Activated CD4-positive, alpha-beta T cell treated with anti-CD3 and anti-CD28 coated beads for 36 hours (primary cell): ENCODE measurements at regions not wholly inside any gene's neighbourhood (a gene's known extent, or its start where the extent isn't known, plus 50 kb on each side); places are given as distances from the start of the nearest gene placed in this dataset.
"Not testable (repeated sequence)": the region's sequence is repeated elsewhere in the genome, so short reads cannot be mapped to it uniquely, and the experiment has no call there.

Source experiments
- ATAC-seq: fragments of 200-7000 bp; cut with Tn5 transposase; one replicate; pipeline ENCODE4 v1.10.0; 2021; ENCODE audit warnings: mild to moderate bottlenecking, moderate library complexity
- CTCF ChIA-PET: fragments of 350-600 bp; sonication (Branson Sonifier 250); formaldehyde crosslinking; loops from one replicate; lab custom pipeline; 2021; ENCODE audit warnings: antibody characterized with exemption; lab: Charles Lee
- POLR2A ChIA-PET: fragments of 350-600 bp; sonication (Branson Sonifier 250); formaldehyde crosslinking; loops from one replicate; lab custom pipeline; 2021; ENCODE audit warnings: antibody characterized with exemption, inconsistent platforms; lab: Charles Lee
- DNase-seq: peaks from one replicate; pipeline ENCODE4 v3.0.0-alpha.2; 2020
- H3K27ac Mint-ChIP-seq: one replicate; pipeline ENCODE4 v1.8.0; 2021; ENCODE audit warnings: mixed read lengths
- H3K27me3 Mint-ChIP-seq: one replicate; pipeline ENCODE4 v1.8.0; 2021; ENCODE audit warnings: mixed read lengths
- H3K36me3 Mint-ChIP-seq: one replicate; pipeline ENCODE4 v1.8.0; 2021; ENCODE audit warnings: low read depth, mixed read lengths
- H3K4me1 Mint-ChIP-seq: one replicate; pipeline ENCODE4 v1.8.0; 2021; ENCODE audit warnings: mixed read lengths
- H3K4me3 Mint-ChIP-seq: one replicate; pipeline ENCODE4 v1.8.0; 2021; ENCODE audit warnings: mild to moderate bottlenecking, moderate library complexity, mixed read lengths
- H3K9me3 Mint-ChIP-seq: one replicate; pipeline ENCODE4 v1.8.0; 2021; ENCODE audit warnings: low read depth, mixed read lengths
- intact Hi-C, 2 experiments: fragments of 100-400 bp; cut with DNase I in 1 of 2; cut with micrococcal nuclease in 1 of 2; formaldehyde crosslinking; loops; one replicate each; pipeline versions ENCODE4 v1.14.2 to v1.15.1; 2022 to 2024; cut with DNase I, micrococcal nuclease

DNA sequence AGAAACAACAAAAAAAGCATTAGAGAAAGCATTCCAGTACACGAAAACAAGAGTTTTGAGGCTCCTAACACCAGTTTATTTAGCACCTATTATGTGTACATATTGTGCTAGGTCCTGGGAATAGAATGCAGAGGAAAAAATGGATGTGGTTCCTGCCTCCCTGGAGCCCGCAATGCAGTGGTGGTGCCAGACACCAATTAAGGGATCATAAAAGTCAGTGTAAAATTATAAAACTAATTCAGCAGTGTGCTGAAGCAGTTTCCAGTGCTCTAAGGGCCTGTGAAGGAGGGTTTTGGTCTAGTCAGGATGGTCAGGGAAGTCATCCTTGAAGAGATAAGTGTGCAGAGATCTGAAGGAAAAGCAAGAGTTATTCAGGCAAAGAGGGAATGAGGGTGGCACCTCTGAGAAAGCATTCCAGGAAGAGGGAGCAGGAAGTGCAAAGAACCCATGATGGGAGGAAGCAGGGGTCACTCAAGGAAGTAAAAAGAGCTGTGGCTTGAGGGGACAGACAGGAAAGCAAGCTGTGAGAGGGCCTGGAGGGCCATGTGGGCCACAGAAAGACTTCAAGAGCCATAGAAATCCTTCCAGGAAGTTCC lies 65.2 kb upstream of the IFNLR1 start:
- Mint-ChIP-seq H3K4me1 (no peaks in the 10 kb centered on the region), H3K27me3 (no peaks in the 10 kb centered on the region), H3K4me3 (no peak overlapping the region), H3K36me3 (no peaks in the 10 kb centered on the region), H3K27ac (no peak overlapping the region), H3K9me3 (no peaks in the 10 kb centered on the region)
- intact Hi-C loops, result no loop called here
- ChIA-PET POLR2A (no interaction called here), CTCF (interaction anchor here (1.0 to 1.2 kb wide), 2 partner anchors 10 to 139 kb away, joined by 3 read pairs; no protein-coding TSS in a partner anchor)
- ATAC-seq (no peak), DNase-seq (no peak)

DNA sequence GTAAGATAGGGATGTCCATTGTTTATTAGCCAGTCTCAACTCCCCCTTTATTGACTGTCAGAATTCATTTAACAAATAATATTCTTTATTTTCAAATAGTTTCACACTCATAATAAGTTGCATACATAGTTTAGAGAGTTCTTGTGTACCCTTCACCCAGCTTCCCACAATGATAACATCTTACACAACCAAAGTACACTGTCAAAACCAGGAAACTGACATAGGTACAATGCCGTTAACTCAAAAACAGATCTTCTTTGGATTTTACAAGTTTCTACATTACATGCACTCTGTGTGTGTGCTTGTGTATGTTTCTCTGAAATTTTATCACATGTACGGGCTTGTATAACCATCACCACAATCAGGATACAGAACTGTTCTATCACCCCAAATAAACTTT lies 64.4 kb upstream of the IFNLR1 start:
- ChIA-PET CTCF (interaction anchor here (0.9 to 2.9 kb wide), 2 partner anchors 134 to 140 kb away, joined by 3 to 8 read pairs; no protein-coding TSS in a partner anchor), POLR2A (no interaction called here)

DNA sequence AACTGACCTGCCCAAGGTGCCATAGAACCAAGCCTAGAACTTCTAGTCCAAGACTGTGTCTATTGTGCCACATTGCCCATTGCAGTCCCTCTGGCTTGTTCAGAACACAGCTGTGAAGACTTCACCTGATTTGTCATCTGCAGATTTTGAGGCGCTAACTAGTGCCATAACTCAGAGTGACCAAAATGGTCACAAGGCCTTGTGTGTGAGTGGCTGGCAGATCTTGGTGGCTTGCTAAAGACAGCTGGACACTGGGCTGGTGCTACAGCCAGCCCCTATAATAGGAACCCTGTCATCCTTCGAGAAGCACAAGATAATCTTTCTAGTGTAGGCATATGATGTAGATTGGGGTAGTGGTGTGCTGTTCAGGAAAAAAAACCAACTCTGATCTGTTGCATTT lies 63.7 kb upstream of the IFNLR1 start:
- DNase-seq (no peak), ATAC-seq (no peak)
- CTCF ChIA-PET, result interaction anchor here (0.9 to 2.9 kb wide), 3 partner anchors 37 to 141 kb away, joined by 3 to 8 read pairs (median 3); no protein-coding TSS in a partner anchor
- intact Hi-C loops, result no loop called here
- no peak overlapping the region for H3K4me3 Mint-ChIP-seq
- no peaks in the 10 kb centered on the region for H3K36me3 Mint-ChIP-seq
- H3K4me1 Mint-ChIP-seq, result no peaks in the 10 kb centered on the region
- H3K9me3 Mint-ChIP-seq, result no peaks in the 10 kb centered on the region
- no peaks in the 10 kb centered on the region for H3K27me3 Mint-ChIP-seq
- H3K27ac Mint-ChIP-seq, result no peak overlapping the region
- POLR2A ChIA-PET, result no interaction called here

More for the DNA sequence above, 64.4 kb upstream of the IFNLR1 start:
- Mint-ChIP-seq H3K36me3 (no peaks in the 10 kb centered on the region), H3K4me1 (no peaks in the 10 kb centered on the region), H3K27me3 (no peaks in the 10 kb centered on the region), H3K9me3 (no peaks in the 10 kb centered on the region), H3K27ac (no peak overlapping the region), H3K4me3 (no peak overlapping the region)
- intact Hi-C loops, result no loop called here
- ATAC-seq (no peak), DNase-seq (no peak)

DNA sequence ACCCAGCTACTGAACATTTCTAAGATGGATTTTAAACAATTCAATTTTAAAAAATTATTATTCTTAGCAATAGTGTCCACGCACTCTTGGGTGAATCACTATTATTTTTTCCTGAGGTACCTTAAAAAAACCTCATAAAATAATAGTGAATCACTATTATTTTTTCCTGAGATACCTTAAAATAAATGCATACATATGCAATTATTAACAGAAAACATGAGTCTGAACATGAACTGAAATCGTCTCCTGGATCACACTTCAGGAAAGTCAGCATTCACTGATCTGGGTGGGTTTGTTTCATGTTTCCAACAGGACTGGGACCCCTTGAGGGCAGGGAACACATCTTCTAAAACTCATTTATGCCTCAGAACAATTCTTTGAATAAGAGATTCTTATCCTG lies 63.1 kb upstream of the IFNLR1 start:
- ChIA-PET CTCF (interaction anchor here (1.0 to 2.9 kb wide), 2 partner anchors 36 to 142 kb away, joined by 3 to 8 read pairs; no protein-coding TSS in a partner anchor), POLR2A (no interaction called here)
- no peaks in the 10 kb centered on the region for H3K36me3 Mint-ChIP-seq
- H3K27ac Mint-ChIP-seq, result no peak overlapping the region
- no peaks in the 10 kb centered on the region for H3K4me1 Mint-ChIP-seq
- H3K9me3 Mint-ChIP-seq, result no peaks in the 10 kb centered on the region
- no peak for ATAC-seq
- intact Hi-C loops, result no loop called here
- DNase-seq, result no peak
- H3K4me3 Mint-ChIP-seq, result no peak overlapping the region
- H3K27me3 Mint-ChIP-seq, result no peaks in the 10 kb centered on the region

DNA sequence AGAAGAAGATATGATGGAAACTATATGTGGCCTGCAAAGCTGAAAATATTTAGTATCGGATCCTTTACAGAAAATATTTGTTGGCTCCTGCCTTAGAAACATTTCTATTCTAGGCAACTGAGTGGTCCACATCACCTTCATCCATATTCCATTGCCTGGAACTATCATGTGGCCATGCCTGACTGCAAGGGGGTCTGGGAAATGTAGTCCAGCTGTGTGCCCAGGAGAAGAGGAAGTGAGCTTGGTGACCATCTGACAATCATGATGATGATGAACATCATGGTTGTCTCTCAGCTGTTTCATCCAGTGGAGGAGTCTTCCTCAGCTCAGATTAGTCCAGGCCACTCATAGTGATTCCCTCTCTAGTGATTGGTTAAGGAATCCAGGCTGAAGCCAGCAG lies 61.8 kb upstream of the IFNLR1 start:
- H3K27ac Mint-ChIP-seq, result no peak overlapping the region
- H3K9me3 Mint-ChIP-seq, result no peaks in the 10 kb centered on the region
- intact Hi-C loops, result no loop called here
- ChIA-PET CTCF (interaction anchor here (0.6 to 2.9 kb wide), 4 partner anchors 39 to 143 kb away, joined by 3 to 8 read pairs (median 3); no protein-coding TSS in a partner anchor), POLR2A (no interaction called here)
- no peak overlapping the region for H3K4me3 Mint-ChIP-seq
- ATAC-seq (no peak), DNase-seq (no peak)
- H3K27me3 Mint-ChIP-seq, result no peaks in the 10 kb centered on the region
- no peaks in the 10 kb centered on the region for H3K4me1 Mint-ChIP-seq
- no peaks in the 10 kb centered on the region for H3K36me3 Mint-ChIP-seq

DNA sequence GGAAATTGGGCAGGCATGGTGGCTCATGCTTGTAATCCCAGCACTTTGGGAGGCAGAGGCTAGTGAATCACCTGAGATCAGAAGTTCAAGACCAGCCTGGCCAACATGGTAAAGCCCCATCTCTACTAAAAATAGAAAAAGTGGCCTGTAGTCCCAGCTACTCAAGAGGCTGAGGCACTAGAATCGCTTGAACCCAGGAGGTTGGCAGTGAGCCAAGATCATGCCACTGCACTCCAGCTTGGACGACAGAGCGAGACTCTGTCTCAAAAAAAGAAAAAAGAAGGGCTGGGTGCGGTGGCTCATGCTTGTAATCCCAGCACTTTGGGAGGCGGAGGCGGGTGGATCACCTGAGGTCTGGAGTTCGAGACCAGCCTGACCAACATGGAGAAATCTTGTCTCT lies 60.2 kb upstream of the IFNLR1 start:
- H3K9me3 Mint-ChIP-seq, H3K36me3 Mint-ChIP-seq, CTCF ChIA-PET, H3K27me3 Mint-ChIP-seq, H3K4me1 Mint-ChIP-seq, H3K27ac Mint-ChIP-seq, DNase-seq, POLR2A ChIA-PET, ATAC-seq, H3K4me3 Mint-ChIP-seq, intact Hi-C loops: not testable (repeated sequence)

DNA sequence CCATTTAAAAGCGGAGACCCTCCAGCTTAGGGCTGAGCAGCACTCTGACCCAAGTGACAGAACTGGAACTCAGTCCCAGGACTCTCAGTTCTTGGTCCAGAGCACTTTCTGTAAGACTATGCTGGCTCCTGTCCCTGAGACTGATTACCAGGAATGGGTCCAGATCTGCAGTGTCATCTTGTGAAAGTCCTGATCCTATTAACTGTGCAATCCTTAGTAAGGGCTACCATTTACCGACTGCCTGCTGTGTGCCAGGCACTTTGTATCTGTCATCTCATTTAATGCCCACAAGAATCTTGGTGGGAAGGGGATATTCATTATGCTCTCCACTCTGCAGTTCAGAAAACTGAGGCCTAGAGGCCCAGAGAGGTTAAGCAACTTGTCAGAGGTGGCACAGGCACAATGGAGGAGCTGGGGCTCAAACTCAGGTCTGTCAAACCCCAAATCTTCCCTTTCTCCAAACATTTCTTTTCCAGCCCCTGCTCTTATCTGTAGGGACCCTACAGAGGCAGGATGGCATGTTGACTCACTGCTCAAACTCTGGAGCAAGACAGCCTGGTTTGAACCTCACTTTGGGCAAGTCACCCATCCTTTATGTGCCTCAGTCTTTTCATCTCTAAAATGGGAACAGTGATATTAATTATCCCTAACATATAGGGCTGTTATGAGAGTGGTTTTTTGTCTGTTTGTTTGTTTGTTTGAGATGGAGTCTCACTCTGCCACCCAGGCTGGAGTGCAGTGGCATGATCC lies 57.6 kb upstream of the IFNLR1 start:
- ChIA-PET POLR2A (no interaction called here), CTCF (no interaction called here)
- Mint-ChIP-seq H3K27me3 (peaks cover 2% of the 10 kb centered on the region), H3K4me3 (no peak overlapping the region), H3K27ac (no peak overlapping the region), H3K9me3 (no peaks in the 10 kb centered on the region), H3K36me3 (no peaks in the 10 kb centered on the region), H3K4me1 (no peaks in the 10 kb centered on the region)
- intact Hi-C loops, result no loop called here
- no peak for DNase-seq
- ATAC-seq, result no peak

DNA sequence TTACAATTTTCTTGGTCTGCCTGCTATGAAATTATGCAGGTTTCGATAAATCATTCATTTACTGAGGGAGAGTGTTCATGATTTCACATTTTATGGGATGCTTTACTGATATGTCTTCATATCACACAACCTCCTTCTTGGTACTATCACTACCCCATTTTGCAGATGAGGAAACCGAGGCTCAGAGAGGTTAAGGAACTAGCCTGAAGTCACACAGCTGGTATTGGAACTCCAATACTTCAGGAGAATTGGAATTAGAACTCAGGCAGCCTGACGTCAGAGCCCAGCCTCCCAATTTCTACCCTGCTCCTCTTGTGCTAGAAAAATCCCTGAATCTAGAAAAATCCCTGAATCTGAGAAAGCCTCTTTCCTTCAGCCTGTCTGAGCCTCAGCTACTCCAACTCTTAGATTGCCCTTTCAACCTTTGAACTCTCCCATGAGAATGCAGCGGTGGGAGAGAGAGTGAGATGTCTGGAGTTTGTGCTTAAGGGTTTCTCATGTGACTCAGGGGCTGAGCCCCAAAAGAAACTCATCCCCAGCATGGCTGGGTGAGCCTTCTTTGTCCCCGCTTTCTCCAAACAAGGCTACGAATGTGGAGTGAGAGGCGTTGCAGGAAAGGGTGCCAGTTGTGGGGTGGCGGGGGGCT lies 50.8 kb upstream of the IFNLR1 start:
- POLR2A ChIA-PET, result no interaction called here
- H3K9me3 Mint-ChIP-seq, result peaks cover 2% of the 10 kb centered on the region
- peaks cover 15% of the 10 kb centered on the region for H3K4me1 Mint-ChIP-seq
- H3K27ac Mint-ChIP-seq, result no peak overlapping the region
- intact Hi-C loops, result no loop called here
- no peak for DNase-seq
- H3K36me3 Mint-ChIP-seq, result no peaks in the 10 kb centered on the region
- CTCF ChIA-PET, result interaction anchor here (2.2 kb wide), 1 partner anchor 154 kb away, joined by 10 read pairs; no protein-coding TSS in a partner anchor
- H3K27me3 Mint-ChIP-seq, result peaks cover 13% of the 10 kb centered on the region
- H3K4me3 Mint-ChIP-seq, result no peak overlapping the region
- ATAC-seq, result no peak

DNA sequence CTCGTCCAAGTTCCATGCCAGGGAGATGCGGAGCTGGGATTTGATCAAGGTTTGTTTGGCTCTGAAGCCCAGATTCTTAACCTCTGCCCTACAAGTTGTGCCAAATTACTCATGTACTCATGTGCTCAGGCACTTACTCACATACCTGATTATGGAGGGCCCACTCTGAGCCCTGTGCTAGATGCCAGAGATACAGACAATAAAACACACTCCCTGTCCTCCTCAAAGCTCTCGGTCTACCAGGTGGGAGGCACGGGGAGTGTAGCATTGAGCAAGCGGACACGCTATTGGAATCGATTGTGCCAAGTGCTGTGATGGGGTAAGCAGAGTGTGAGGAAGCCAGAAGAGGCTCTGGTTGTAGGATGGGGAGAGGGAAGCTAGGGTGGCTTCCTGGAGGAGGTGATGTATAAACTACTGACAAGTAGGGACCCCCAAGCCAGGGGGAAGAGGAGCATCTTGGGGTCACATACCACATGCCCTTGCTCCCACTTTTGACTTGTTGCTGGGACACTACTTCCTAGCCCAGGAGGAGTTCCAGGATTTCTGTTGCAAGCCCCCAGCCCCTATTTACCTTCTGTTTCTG lies 49.8 kb upstream of the IFNLR1 start:
- H3K4me3 Mint-ChIP-seq, result no peak overlapping the region
- peak overlapping the region; percentile 27 for H3K27ac Mint-ChIP-seq
- peak; percentile 52 for ATAC-seq
- CTCF ChIA-PET, result interaction anchor here (2.2 kb wide), 1 partner anchor 155 kb away, joined by 10 read pairs; no protein-coding TSS in a partner anchor
- intact Hi-C loops, result no loop called here
- H3K36me3 Mint-ChIP-seq, result no peaks in the 10 kb centered on the region
- POLR2A ChIA-PET, result no interaction called here
- peak; percentile 14 for DNase-seq
- peaks cover 2% of the 10 kb centered on the region for H3K9me3 Mint-ChIP-seq
- peaks cover 11% of the 10 kb centered on the region for H3K27me3 Mint-ChIP-seq
- H3K4me1 Mint-ChIP-seq, result peaks cover 15% of the 10 kb centered on the region
